NOMO-1 (cell line): ENCODE measurements at regions not wholly inside any gene's neighbourhood (a gene's known extent, or its start where the extent isn't known, plus 50 kb on each side); places are given as distances from the start of the nearest gene placed in this dataset.

Experiments
- DNase-seq, 2 experiments: peaks; one replicate each; lab custom pipeline; 2025; ENCODE audit not compliant: unreplicated experiment in 2 of 2; lab: John Stamatoyannopoulos, UW

DNA sequence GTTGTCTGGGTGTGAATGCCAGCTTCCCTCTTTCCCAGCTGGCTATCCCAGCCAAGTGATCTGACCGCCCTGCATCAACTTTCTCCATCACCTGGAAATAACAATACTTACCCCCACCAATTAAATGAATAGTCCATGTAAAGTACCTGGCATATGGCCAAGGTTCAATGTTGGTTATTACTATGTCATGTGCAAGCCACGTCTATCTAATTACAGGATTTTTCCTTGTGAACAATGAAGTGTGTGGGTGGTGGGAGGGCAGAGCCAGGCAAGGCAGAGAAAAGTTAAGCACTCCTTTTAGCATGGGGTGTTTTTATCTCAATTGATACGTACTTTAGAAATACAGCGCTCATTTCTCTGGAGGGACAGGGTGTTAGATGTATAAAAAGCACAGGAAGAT, 121.1 kb downstream of the NHLRC3 start:
- no peak for DNase-seq

DNA sequence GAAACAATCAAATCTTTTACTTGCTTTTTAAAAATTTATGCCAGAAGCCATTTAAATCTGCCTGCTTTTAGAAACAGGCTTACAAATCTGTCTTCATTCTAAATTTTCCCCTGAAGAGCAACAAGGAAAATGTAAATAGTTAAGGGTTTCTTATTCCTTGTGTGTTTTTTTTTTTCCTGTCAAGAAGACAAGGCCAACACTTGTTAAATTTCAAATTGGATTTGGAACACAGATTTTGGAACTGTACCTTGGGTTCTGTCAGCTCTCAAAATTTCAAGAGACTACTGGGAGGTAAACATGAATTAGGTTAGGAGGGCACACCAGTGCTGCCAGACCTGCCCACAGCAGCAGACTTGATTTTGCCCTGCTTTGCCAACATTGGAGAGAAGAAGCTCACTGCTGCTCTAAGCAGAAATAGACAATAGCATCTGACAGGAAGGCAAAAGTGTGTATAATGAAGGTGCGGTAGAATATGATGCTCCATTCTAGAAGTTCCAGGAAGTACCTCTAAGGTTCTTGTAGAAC, 121.7 kb downstream of the NHLRC3 start:
- no peak for DNase-seq

DNA sequence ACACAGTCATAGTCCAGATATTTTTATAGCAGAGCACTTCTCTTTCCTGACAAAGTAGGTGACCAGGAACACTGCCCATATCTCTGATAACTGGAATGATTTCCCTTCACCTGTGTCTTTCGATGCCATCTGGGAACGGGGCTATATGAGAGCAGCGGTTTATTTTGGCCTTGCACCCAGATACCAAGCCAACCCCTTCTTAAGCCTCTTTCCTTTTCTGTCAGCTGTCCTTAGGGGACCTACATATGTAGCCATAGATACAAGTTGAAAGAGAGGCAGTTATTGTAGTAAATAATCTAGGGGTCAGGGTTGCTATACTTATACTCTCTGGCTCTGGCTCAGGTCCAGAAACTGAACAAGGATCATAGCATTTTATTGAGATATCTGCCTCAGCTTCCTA, 128.8 kb downstream of the NHLRC3 start:
- DNase-seq, result no peak

DNA sequence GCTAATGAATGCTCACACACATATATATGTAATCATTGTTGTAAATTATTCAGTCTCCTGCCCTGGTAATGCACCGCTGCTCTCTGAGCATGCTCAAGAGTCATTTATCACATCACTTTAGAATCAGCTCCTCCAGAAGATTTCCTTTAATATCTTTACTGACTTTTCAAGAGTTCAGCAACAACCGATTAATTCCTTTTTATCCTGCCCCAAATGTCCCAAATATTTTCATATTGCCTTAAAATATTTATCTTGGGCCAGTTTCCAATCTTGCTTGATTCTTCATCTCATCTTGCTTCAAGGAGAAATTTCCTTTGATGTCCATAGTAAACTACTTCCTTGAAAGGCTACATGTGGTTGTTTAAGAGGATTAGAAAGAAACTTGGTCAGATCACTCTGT, 132.5 kb downstream of the NHLRC3 start:
- no peak for DNase-seq

DNA sequence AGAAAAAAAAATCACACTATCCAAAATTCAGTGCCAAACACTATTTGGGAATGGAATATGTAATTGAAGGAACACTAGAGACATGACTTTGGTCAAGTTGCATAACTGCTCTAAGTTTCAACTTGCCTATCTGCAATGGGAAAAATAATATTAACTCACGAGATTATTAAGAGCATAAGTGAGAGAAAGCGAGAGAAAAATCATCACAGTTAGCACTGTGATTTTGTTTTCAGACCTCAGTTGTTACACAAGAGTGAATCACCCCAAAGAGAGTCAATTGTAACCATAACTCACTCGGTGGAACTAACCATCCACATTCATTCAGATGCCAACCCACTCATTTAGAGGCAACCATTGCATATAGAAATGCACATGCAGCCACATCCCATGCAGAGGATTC, 147.1 kb downstream of the NHLRC3 start:
- no peak for DNase-seq

DNA sequence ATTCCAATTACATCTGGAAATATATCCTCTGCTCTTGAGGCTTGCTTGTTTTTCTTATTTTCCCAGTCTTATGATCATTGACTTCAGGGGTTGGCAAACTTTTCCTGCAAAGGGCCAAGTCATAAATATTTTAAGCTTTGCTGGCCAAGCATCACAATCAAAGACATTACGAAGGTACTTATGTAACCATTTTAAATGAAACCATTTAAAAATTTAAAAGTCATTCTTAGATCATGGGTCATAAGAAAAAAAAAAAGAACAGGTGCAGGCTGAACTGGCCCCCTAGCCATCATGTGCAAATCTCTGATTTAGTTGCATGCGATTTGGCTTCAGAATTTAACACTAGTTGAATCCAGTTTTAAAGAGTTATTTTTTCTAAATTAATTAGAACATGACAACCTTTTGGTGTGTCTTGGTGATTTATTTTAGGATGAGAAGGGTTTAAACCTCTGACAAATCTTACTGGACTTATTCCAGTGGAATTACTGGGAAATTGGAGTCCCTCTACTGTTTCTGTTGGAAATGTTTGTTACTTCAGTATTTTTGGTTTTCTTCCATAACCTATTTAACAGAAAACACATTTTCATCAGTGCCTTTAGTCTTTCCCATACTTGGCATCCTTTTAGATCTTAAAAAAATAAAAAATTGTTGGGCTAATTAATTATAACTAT, 148.1 kb downstream of the NHLRC3 start:
- DNase-seq, result no peak

DNA sequence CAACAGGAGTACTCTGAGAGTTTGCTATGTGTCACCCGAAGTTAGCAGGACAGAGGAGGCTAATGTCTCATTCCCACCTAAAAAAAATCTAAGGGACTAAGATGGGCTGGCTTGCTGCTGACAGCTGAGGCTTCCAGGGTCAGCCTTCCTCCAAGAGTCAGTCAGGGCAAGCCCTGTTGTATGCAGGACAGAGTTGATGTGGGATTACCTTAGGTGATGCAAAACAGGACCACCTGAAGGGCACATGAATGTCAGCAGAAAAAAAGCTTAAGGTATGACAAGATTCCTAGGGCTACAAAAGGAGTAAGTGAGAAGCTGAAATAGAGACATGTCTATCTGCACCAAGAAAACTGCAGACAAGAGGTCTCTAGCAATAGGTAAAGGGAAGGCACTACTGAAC, 151.5 kb downstream of the NHLRC3 start:
- no peak for DNase-seq

DNA sequence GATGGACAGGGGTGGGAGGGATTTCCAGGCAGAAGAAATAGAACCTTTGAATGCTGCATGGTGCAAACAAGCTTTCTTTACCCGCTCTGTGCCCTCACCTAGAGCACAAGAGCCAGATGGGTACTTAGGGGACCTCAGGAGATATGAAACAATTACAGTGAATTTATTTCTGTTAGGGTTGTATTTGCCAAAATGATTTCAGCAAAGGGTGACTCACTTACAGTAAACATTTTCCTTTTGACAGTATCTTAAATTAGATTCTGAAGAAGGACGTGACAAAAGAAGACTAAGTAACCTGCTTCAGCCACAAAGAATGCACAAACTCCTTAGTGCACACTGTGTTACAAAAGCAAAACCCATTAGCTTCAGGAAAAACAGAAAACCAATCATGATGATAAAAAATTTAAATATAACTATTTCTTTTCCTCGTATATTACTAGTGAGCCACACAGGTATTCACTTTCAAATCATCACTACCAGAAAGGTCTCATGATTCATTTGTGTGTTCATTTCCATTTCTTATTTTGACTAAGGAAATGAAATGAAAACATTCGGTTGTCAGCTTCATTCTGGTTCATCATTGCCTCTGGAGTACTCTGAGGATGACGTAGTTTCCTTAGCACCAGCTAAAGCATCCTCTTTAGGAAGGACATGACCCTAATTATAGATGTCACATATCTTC, 158.8 kb downstream of the NHLRC3 start:
- no peak for DNase-seq

DNA sequence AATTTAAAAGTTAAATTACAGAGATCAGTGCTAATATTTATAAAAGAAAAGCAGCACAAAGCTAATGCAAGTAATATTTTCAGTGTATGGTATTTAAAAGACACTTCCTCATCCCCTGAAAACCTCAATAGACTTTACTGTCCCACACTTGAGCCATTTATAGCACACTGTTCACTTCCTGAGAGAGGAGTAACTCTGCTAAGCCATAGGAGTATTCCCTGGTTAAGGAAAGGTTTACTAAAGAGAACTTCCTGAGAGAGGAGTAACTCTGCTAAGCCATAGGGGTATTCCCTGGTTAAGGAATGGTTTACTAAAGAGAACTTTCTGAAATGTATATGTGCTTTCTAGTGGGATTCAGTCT, 159.4 kb downstream of the NHLRC3 start:
- DNase-seq, result no peak

DNA sequence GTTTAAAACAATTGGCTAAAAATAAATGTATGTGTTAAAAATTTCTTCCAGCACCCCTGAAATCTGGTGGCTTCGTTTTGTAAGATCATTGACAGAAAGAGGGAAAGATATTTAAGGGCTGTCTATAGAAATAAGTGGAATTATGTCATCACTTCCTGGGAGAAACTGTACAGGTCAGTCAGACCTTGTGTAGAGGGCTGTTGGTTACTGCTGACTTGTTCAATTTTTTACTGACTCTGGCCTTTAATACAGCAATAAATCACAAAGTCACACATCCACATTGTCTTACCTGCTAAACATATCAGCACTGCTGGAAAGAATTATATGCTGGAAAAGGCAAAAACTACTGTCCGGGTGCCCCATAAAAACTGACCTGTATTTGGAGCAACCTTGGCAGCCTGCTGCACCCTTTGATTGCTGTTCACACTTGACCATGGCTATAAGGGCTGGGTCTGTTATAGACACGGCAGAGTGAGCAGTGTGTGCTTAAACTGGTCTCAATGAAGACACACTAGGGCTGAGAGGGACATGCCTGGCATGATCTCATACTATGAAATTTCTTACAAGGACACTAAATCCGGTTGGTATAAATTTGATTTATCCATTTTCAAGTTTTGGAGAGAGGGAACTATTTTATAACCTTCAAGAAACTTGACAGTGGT, 162.1 kb downstream of the NHLRC3 start:
- no peak for DNase-seq

DNA sequence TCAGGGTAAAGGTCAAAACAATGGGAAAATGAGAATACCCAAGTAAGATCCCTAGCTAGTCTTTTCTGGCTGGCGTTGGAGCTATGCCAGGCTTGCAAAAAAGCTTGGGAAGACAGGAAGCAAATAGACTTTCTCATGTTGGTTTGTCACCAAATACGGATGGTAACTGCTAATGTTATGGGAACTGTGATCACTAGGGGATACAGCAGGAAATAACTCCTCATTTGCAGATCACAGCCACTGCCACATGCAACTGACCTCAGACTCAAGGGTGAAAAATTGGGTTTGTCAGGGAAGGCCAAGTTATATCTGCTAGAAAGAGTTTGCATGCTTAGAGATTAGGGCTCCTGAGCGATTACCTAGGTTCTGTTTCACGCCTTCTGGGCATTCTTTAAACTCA, 162.9 kb downstream of the NHLRC3 start:
- DNase-seq, result no peak

DNA sequence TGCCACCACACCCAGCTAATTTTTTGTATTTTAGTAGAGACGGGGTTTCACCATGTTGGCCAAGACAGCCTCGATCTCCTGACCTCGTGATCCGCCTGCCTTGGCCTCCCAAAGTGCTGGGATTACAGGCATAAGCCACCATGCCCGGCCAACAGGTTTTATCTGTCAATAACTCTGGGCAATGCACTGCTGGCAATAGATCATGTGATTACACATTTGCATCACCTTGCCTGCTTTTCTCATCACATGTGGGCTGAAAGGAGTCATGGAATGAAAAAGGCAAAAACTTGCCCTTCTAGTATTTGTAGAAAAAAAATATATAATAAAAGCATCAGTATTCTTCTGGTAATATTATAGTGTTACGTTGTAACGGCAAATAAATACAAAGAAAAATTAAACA, 164.5 kb downstream of the NHLRC3 start:
- DNase-seq, result no peak

DNA sequence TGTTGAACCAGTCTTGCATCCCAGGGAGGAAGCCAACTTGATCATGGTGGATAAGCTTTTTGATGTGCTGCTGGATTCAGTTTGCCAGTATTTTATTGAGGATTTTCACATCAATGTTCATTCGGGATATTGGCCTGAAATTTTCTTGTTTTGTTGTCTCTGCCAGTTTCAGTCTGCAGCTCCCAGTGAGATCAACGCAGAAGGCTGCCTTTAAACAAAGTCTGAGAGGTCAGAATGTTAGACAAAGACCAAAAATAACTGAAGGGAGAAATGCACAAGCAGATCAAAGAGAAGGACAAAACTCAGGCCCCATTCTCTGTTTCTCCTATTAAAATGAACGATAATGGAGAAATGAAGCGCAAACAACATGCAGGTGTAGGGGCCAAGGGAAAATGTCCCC, 170.4 kb downstream of the NHLRC3 start:
- no peak for DNase-seq

DNA sequence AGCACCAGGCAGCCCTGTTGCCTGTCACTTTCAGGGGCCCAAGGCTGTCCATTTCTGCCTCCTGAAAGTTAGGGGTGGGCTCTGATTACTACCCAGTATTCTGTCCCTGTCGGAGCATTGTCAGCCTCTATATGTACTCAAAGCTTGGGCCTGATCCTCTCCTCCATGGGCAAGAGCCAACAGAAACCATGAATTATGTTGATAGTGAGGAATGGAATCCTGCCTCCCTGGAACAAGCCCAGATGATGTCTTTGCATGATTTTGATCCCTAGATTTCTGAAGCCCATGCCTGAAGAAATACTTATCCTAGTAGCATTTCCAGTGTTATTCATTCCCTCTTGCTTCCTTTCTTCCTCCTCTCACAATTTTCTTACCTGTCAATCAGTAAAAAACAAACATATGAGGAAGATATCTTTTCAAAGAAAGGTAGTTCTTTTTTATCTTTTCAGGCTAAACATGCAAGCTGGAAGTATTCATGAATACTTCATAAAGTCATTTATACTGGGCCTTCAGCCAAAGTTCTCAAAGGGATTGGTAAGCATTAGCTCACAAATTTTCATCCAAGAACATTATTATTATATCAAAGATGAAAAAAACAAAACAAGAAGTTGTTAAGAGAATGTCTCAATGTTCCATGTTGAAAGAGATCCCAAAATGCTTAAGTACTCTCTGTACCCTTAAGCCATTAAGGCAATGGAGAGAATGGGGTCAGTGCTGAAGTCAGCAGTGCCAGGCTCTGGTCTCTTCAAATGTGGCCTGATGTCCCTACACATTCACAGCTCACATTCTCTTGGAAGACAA, 171.7 kb downstream of the NHLRC3 start:
- DNase-seq, result no peak

DNA sequence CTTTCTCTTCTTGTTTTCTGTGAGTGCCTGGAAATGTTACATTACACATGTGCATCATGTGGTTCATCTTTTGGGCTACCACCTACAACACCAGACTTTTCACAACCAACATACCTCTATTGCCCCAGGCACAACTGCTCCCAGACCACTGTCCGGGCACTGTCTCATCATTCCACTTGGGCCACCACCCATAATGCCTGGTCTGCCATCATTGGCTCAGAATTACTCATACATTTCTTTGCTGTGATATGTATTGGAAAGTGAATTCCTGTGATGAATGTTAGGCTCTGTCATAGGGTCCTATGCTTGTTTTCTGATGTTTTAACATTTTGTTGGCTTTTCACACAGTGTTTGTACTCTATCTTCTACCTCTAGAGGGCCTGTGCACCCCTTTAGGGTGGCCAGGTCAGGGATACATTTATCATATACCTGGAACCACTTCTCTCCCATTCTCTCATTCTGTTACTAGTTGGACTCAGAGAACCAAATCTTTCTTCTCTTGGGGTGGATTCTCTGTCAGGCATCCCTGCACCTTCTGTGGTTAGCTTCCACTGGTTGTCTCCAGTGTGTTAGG, 172.8 kb downstream of the NHLRC3 start:
- DNase-seq, result no peak

DNA sequence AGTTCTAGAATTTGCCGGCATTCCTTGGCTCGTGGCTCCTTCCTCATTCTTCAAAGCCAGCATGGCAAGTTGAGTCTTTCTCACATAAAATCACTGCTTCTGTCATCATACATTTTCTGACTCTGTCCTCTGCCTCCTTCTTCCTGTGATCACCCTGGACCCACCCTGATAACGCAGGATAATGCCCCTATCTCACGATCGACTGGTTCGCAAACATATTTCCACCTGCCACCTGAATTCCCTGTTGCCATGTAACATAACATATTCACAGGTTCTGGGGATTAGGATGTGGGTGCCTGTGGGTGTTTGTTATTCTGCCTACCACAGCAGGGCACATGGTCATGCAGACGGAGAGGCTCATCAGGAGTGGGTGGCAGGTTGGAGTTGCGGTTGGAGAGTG, 177.7 kb downstream of the NHLRC3 start:
- DNase-seq, result no peak

DNA sequence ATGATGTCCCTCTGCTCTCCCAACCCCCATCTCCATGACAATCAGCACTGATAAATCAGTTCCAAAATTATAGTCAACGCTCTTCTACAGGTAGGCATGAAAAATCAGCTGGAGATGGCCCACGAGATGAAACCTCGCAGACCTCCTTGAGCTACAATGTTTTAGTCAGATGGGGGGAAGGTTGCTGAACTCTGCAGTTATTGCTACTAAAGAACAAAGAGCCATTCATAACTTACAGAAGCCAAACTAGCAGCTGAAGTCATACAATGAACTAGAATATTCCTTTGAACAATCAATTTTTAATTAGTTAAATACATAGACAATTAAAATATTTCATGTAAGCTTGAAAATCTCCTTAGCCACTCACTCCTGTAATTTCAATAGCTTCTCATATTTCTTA, 179.2 kb downstream of the NHLRC3 start:
- no peak for DNase-seq

DNA sequence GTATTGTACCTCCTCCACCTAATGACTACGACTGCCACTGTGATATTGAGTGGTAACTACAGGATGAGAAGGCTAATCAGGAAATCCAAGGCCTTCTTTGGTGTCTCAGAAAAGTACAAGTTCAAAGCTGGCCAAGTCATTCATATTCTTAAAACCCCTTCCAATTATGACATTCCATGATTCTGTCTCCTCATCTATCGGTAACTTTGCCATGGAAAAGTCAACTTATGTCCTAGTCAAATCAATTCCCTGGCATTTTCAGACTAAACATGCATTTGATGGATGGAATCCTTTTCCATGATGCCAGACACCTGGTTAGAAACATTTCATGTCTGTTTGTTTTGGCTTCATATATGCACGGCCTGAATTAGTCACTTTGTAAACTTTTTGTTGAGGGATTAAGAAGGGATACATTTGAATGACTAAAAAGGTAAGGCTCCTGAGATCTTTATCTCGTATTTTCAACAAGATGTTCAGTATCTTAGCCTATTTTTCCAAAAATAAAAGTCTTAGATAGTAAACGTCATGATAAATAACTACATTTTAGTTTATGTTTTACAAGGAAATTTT, 186.5 kb downstream of the NHLRC3 start:
- no peak for DNase-seq

DNA sequence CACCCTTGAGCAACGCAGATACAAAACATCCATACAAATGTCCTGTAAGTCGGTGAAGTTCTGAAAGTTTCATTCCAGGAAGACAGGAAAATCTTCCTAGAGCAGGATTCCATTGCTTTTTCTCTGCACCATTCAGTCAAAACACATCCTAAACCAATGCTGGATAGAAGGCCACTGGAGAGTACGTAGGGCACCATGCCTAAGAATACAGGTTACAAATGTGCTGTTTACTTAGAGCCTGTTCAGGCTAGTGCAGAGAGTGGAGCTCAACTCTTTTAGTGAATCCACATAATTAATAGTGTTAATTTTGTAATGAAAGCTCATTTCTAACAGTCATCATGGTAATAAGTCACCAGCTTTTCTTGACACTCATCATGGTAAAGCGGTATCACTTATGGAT, 187.6 kb downstream of the NHLRC3 start:
- no peak for DNase-seq

DNA sequence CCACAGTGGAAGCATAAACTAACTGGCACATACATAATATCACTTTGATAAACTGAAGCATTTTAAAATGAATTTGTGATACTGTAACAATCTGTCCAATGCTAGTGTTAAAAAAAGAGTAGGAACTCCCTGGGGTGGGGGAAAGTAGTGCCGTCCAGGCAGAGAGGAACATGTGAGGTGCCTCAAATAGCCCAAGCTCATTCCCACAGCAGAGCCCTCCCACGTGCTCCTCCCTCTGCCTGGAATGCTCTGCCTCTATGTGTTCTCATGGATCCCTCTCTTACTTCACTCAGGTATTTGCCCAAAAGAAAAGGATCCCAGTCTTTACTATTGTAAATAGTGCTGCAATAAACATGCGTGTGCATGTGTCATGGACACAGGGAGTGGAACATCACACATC, 188.1 kb downstream of the NHLRC3 start:
- DNase-seq, result no peak
